Activated CD4-positive, alpha-beta T cell treated with anti-CD3 and anti-CD28 coated beads, Interleukin-2, amount 10 ng/mL, durations not matched to agents 24 days and 14 days (primary cell): ENCODE measurements at regions not wholly inside any gene's neighbourhood (a gene's known extent, or its start where the extent isn't known, plus 50 kb on each side); places are given as distances from the start of the nearest gene placed in this dataset.

Experiments
- DNase-seq: peaks from one replicate; pipeline ENCODE4 v3.0.0; 2022
- H3K27ac Mint-ChIP-seq: one replicate; pipeline ENCODE4 v1.8.0; 2022; ENCODE audit warnings: mild to moderate bottlenecking, mixed read lengths
- H3K27me3 Mint-ChIP-seq: one replicate; pipeline ENCODE4 v1.8.0; 2022; ENCODE audit warnings: mixed read lengths
- H3K36me3 Mint-ChIP-seq: one replicate; pipeline ENCODE4 v1.8.0; 2022; ENCODE audit warnings: low read depth, mild to moderate bottlenecking, mixed read lengths
- H3K4me1 Mint-ChIP-seq: one replicate; pipeline ENCODE4 v1.8.0; 2021; ENCODE audit warnings: mixed read lengths
- H3K4me3 Mint-ChIP-seq: one replicate; pipeline ENCODE4 v1.8.0; 2022; ENCODE audit warnings: mild to moderate bottlenecking, moderate library complexity, mixed read lengths
- H3K9me3 Mint-ChIP-seq: one replicate; pipeline ENCODE4 v1.8.0; 2021; ENCODE audit warnings: mixed read lengths
- intact Hi-C: fragments of 100-400 bp; cut with micrococcal nuclease; formaldehyde crosslinking; loops from one replicate; pipeline ENCODE4 v1.15.1; 2023

- no peaks in the 10 kb centered on the region for H3K27me3 Mint-ChIP-seq
- H3K4me3 Mint-ChIP-seq = no peak overlapping the region
- no peak for DNase-seq
- H3K4me1 Mint-ChIP-seq = peaks cover 7% of the 10 kb centered on the region
- intact Hi-C loops = no loop called here
- H3K9me3 Mint-ChIP-seq = no peaks in the 10 kb centered on the region
- no peak overlapping the region for H3K27ac Mint-ChIP-seq
- peaks cover 2% of the 10 kb centered on the region for H3K36me3 Mint-ChIP-seq
Observed at GRCh38 chr21:38968887-38969543, 163.3 kb downstream of the ETS2 start.

GRCh38 chr21:38965910-38966504 lies 160.3 kb downstream of the ETS2 start:
- intact Hi-C loops = no loop called here
- H3K27me3 Mint-ChIP-seq = no peaks in the 10 kb centered on the region
- peaks cover 5% of the 10 kb centered on the region for H3K4me1 Mint-ChIP-seq
- H3K4me3 Mint-ChIP-seq = no peak overlapping the region
- H3K36me3 Mint-ChIP-seq = no peaks in the 10 kb centered on the region
- no peak overlapping the region for H3K27ac Mint-ChIP-seq
- DNase-seq = no peak
- H3K9me3 Mint-ChIP-seq = peaks cover 11% of the 10 kb centered on the region

- DNase-seq = no peak
- intact Hi-C loops = no loop called here
- H3K9me3 Mint-ChIP-seq = peaks cover 11% of the 10 kb centered on the region
- H3K36me3 Mint-ChIP-seq = no peaks in the 10 kb centered on the region
- no peaks in the 10 kb centered on the region for H3K27me3 Mint-ChIP-seq
- H3K4me3 Mint-ChIP-seq = no peak overlapping the region
- H3K4me1 Mint-ChIP-seq = peaks cover 6% of the 10 kb centered on the region
- no peak overlapping the region for H3K27ac Mint-ChIP-seq
Observed at GRCh38 chr21:38965241-38965640, 159.5 kb downstream of the ETS2 start.

- peaks cover 18% of the 10 kb centered on the region for H3K4me1 Mint-ChIP-seq
- H3K9me3 Mint-ChIP-seq = peaks cover 18% of the 10 kb centered on the region
- H3K4me3 Mint-ChIP-seq = no peak overlapping the region
- intact Hi-C loops = no loop called here
- no peaks in the 10 kb centered on the region for H3K27me3 Mint-ChIP-seq
- H3K27ac Mint-ChIP-seq = no peak overlapping the region
- no peak for DNase-seq
- peaks cover 4% of the 10 kb centered on the region for H3K36me3 Mint-ChIP-seq
Observed at GRCh38 chr21:38963006-38963405, 157.3 kb downstream of the ETS2 start.

- H3K27me3 Mint-ChIP-seq = no peaks in the 10 kb centered on the region
Observed at GRCh38 chr21:38960251-38960650, 154.5 kb downstream of the ETS2 start.

GRCh38 chr21:38959692-38960061 lies 153.9 kb downstream of the ETS2 start:
- Mint-ChIP-seq H3K4me1 (peaks cover 29% of the 10 kb centered on the region), H3K4me3 (peak overlapping the region; percentile 67), H3K27me3 (no peaks in the 10 kb centered on the region), H3K9me3 (peaks cover 21% of the 10 kb centered on the region), H3K27ac (peak overlapping the region; percentile 95), H3K36me3 (peaks cover 5% of the 10 kb centered on the region)
- no peak for DNase-seq
- intact Hi-C loops = loop anchor here (1.0 kb wide), 3 partner anchors 20 to 191 kb away; no protein-coding TSS in a partner anchor

More at GRCh38 chr21:38960251-38960650, 154.5 kb downstream of the ETS2 start:
- Mint-ChIP-seq H3K9me3 (peaks cover 21% of the 10 kb centered on the region), H3K4me1 (peaks cover 29% of the 10 kb centered on the region), H3K36me3 (peaks cover 5% of the 10 kb centered on the region), H3K4me3 (no peak overlapping the region), H3K27ac (no peak overlapping the region)
- DNase-seq = no peak
- intact Hi-C loops = no loop called here

- Mint-ChIP-seq H3K9me3 (peaks cover 21% of the 10 kb centered on the region), H3K27me3 (no peaks in the 10 kb centered on the region), H3K36me3 (peaks cover 5% of the 10 kb centered on the region), H3K4me1 (peaks cover 29% of the 10 kb centered on the region), H3K27ac (peak overlapping the region; percentile 95), H3K4me3 (peak overlapping the region; percentile 67)
- DNase-seq = peak; percentile 64
- intact Hi-C loops = loop anchor here (1.0 kb wide), 3 partner anchors 20 to 191 kb away; no protein-coding TSS in a partner anchor
Observed at GRCh38 chr21:38958940-38959691, 153.4 kb downstream of the ETS2 start.

- Mint-ChIP-seq H3K4me3 (no peak overlapping the region), H3K4me1 (peaks cover 29% of the 10 kb centered on the region), H3K27ac (peak overlapping the region; percentile 95), H3K27me3 (no peaks in the 10 kb centered on the region), H3K36me3 (peaks cover 5% of the 10 kb centered on the region), H3K9me3 (peaks cover 21% of the 10 kb centered on the region)
- DNase-seq = no peak
- intact Hi-C loops = no loop called here
Observed at GRCh38 chr21:38958323-38958705, 152.6 kb downstream of the ETS2 start.

- Mint-ChIP-seq H3K27me3 (no peaks in the 10 kb centered on the region), H3K4me1 (peaks cover 29% of the 10 kb centered on the region), H3K9me3 (peaks cover 19% of the 10 kb centered on the region), H3K27ac (peak overlapping the region; percentile 50), H3K4me3 (no peak overlapping the region), H3K36me3 (peaks cover 5% of the 10 kb centered on the region)
- intact Hi-C loops = no loop called here
- DNase-seq = no peak
Observed at GRCh38 chr21:38957575-38958322, 152.0 kb downstream of the ETS2 start.

- intact Hi-C loops = no loop called here
- Mint-ChIP-seq H3K4me1 (peaks cover 29% of the 10 kb centered on the region), H3K27me3 (no peaks in the 10 kb centered on the region), H3K36me3 (peaks cover 5% of the 10 kb centered on the region), H3K27ac (peak overlapping the region; percentile 50), H3K9me3 (peaks cover 14% of the 10 kb centered on the region), H3K4me3 (no peak overlapping the region)
- no peak for DNase-seq
Observed at GRCh38 chr21:38956856-38957571, 151.3 kb downstream of the ETS2 start.

GRCh38 chr21:38956521-38956855 lies 150.8 kb downstream of the ETS2 start:
- no peak for DNase-seq
- intact Hi-C loops = no loop called here
- peaks cover 5% of the 10 kb centered on the region for H3K36me3 Mint-ChIP-seq
- H3K27me3 Mint-ChIP-seq = no peaks in the 10 kb centered on the region
- H3K4me1 Mint-ChIP-seq = peaks cover 29% of the 10 kb centered on the region
- no peak overlapping the region for H3K4me3 Mint-ChIP-seq
- no peak overlapping the region for H3K27ac Mint-ChIP-seq
- H3K9me3 Mint-ChIP-seq = peaks cover 10% of the 10 kb centered on the region

GRCh38 chr21:38956007-38956406 lies 150.3 kb downstream of the ETS2 start:
- Mint-ChIP-seq H3K27me3 (no peaks in the 10 kb centered on the region), H3K36me3 (peaks cover 5% of the 10 kb centered on the region), H3K4me3 (no peak overlapping the region), H3K27ac (no peak overlapping the region), H3K9me3 (peaks cover 10% of the 10 kb centered on the region), H3K4me1 (peaks cover 29% of the 10 kb centered on the region)
- intact Hi-C loops = no loop called here
- no peak for DNase-seq

GRCh38 chr21:38955495-38955894 lies 149.8 kb downstream of the ETS2 start:
- Mint-ChIP-seq H3K9me3 (peaks cover 10% of the 10 kb centered on the region), H3K27me3 (no peaks in the 10 kb centered on the region), H3K36me3 (peaks cover 5% of the 10 kb centered on the region), H3K4me1 (peaks cover 29% of the 10 kb centered on the region), H3K4me3 (no peak overlapping the region), H3K27ac (no peak overlapping the region)
- DNase-seq = no peak
- intact Hi-C loops = no loop called here
